OCI-LY1 (cell line): ENCODE measurements at regions not wholly inside any gene's neighbourhood (a gene's known extent, or its start where the extent isn't known, plus 50 kb on each side); places are given as distances from the start of the nearest gene placed in this dataset.

Experiments
- EZH2 ChIP-seq: fragments of 200-600 bp; sonication (generic), shearing (Covaris generic); IDR thresholded peaks from 2 replicates; pipeline ENCODE4 v1.8.0; 2017; ENCODE audit warnings: borderline replicate concordance, mixed run types, mild to moderate bottlenecking, antibody characterized with exemption, low read length, moderate library complexity, mixed read lengths
- TF ChIP-seq, protein P1 (sequence below): fragments of 200-600 bp; sonication (generic), shearing (Covaris generic); IDR thresholded peaks from 2 replicates; pipeline ENCODE4 v1.5.1; 2017; ENCODE audit warnings: mild to moderate bottlenecking, antibody characterized with exemption, low read length, moderate library complexity, mixed read lengths

DNA sequence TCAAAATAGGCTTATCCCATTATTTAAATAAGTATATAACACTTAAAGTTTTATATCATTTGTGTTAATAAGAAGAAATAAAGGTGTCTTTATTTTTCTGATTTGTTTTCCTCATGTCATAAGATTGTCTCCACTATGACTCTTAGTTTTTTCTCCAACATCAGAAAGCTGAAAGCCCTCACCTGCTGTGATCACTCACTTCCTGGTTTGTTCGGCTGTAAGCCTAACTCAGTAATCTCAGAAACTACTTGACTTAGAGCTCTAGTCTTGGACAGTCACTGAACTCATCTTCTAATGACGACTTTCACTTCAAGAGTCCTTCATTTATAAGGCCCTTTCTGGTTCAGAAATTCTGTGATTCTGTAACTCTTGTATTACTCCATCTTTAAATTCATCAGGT is 311.0 kb downstream of the ZEB2 start:
- TF ChIP-seq, protein P1, sequence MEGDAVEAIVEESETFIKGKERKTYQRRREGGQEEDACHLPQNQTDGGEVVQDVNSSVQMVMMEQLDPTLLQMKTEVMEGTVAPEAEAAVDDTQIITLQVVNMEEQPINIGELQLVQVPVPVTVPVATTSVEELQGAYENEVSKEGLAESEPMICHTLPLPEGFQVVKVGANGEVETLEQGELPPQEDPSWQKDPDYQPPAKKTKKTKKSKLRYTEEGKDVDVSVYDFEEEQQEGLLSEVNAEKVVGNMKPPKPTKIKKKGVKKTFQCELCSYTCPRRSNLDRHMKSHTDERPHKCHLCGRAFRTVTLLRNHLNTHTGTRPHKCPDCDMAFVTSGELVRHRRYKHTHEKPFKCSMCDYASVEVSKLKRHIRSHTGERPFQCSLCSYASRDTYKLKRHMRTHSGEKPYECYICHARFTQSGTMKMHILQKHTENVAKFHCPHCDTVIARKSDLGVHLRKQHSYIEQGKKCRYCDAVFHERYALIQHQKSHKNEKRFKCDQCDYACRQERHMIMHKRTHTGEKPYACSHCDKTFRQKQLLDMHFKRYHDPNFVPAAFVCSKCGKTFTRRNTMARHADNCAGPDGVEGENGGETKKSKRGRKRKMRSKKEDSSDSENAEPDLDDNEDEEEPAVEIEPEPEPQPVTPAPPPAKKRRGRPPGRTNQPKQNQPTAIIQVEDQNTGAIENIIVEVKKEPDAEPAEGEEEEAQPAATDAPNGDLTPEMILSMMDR, result no peak
- TF ChIP-seq EZH2, result no peak
